GM12878 (cell line): ENCODE measurements at regions not wholly inside any gene's neighbourhood (a gene's known extent, or its start where the extent isn't known, plus 50 kb on each side); places are given as distances from the start of the nearest gene placed in this dataset.

ENCODE experiments used
- ASH2L ChIP-seq: fragments of 300-600, 200-600 bp; sonication (generic); IDR thresholded peaks from 2 replicates; pipeline ENCODE4 v1.6.1; 2017; ENCODE audit warnings: low read depth, mild to moderate bottlenecking, borderline replicate concordance
- EP300 ChIP-seq, 2 experiments: fragments of 150-350 bp in 1 of 2; IDR thresholded peaks; 2 replicates each; pipeline ENCODE4 v1.6.1; 2011 to 2012; ENCODE audit warnings: low read depth in 2 of 2, low read length in 2 of 2, borderline replicate concordance in 1 of 2, improper control_type of control experiment in 1 of 2, inconsistent platforms in 1 of 2; ENCODE audit not compliant: control insufficient read depth in 1 of 2
- EZH2 ChIP-seq: IDR thresholded peaks from 2 replicates; pipeline ENCODE4 v1.6.1; 2012; ENCODE audit warnings: low read depth, mild to moderate bottlenecking, control low read depth, inconsistent platforms, low read length, borderline replicate concordance; ENCODE audit not compliant: control insufficient read depth
- FOS ChIP-seq: IDR thresholded peaks from 3 replicates; pipeline ENCODE4 v1.6.1; 2011; ENCODE audit warnings: borderline replicate concordance; ENCODE audit not compliant: insufficient read length; ENCODE audit errors: extremely low read depth
- MXI1 ChIP-seq: fragments of 150-350 bp; IDR thresholded peaks from 2 replicates; pipeline ENCODE4 v1.6.1; 2011; ENCODE audit warnings: low read depth, mild to moderate bottlenecking, inconsistent platforms, low read length, improper control_type of control experiment
- NFIC ChIP-seq: IDR thresholded peaks from 2 replicates; pipeline ENCODE4 v1.6.1; 2012; ENCODE audit warnings: low read depth, mild to moderate bottlenecking, inconsistent platforms, low read length, moderate library complexity
- NR2F1 ChIP-seq: fragments of 450-650 bp; conservative IDR thresholded peaks from 2 replicates; pipeline ENCODE4 v1.6.1; 2017; ENCODE audit warnings: mild to moderate bottlenecking
- NRF1 ChIP-seq: conservative IDR thresholded peaks from 2 replicates; pipeline ENCODE4 v1.6.1; 2011; ENCODE audit warnings: mild to moderate bottlenecking, low read depth, low read length, improper control_type of control experiment
- POLR2AphosphoS5 ChIP-seq: IDR thresholded peaks from 2 replicates; pipeline ENCODE4 v1.6.1; 2011; ENCODE audit warnings: mild to moderate bottlenecking, low read length, inconsistent platforms
- SMARCA5 ChIP-seq: fragments of 450-650 bp; IDR thresholded peaks from 2 replicates; pipeline ENCODE4 v1.6.1; 2017; ENCODE audit warnings: mild to moderate bottlenecking
- SUPT20H ChIP-seq: IDR thresholded peaks from 2 replicates; pipeline ENCODE4 v1.6.1; 2011; ENCODE audit warnings: low read depth, mild to moderate bottlenecking, low read length, moderate library complexity, borderline replicate concordance; ENCODE audit not compliant: control insufficient read depth

GRCh38 chr17:73947966-73948355 lies 255.5 kb upstream of the RPL38 start:
- no peak for TF ChIP-seq NR2F1
- TF ChIP-seq EZH2 = no peak
- no peak for TF ChIP-seq ASH2L
- no peak for TF ChIP-seq SUPT20H
- no peak for TF ChIP-seq POLR2AphosphoS5
- TF ChIP-seq NRF1 = no peak
- no peak for TF ChIP-seq EP300 (IDR thresholded peaks at IDR 0.05; ENCODE audit: borderline replicate concordance in 1 of 2, control insufficient read depth in 1 of 2, low read depth in 2 of 2, low read length in 2 of 2)
- no peak for TF ChIP-seq SMARCA5
- no peak for TF ChIP-seq NFIC
- no peak for TF ChIP-seq FOS
- TF ChIP-seq MXI1 = no peak
